Activated CD8-positive, alpha-beta memory T cell treated with anti-CD3 and anti-CD28 coated beads, Interleukin-2, amount 10 ng/mL, durations not matched to agents 7 days and 5 days (primary cell): ENCODE measurements at regions not wholly inside any gene's neighbourhood (a gene's known extent, or its start where the extent isn't known, plus 50 kb on each side); places are given as distances from the start of the nearest gene placed in this dataset.
"Not testable (repeated sequence)": the region's sequence is repeated elsewhere in the genome, so short reads cannot be mapped to it uniquely, and the experiment has no call there.

ENCODE experiments used
- ATAC-seq: fragments of 150-1000 bp; cut with Tn5 transposase; one replicate; pipeline ENCODE4 v1.10.0; 2021; ENCODE audit warnings: moderate library complexity
- CTCF ChIA-PET: fragments of 350-600 bp; sonication (Branson Sonifier 250); formaldehyde crosslinking; loops from one replicate; lab custom pipeline; 2021; ENCODE audit warnings: antibody characterized with exemption; lab: Charles Lee
- DNase-seq: peaks from one replicate; pipeline ENCODE4 v3.0.0-alpha.2; 2020
- H3K27ac Mint-ChIP-seq: one replicate; pipeline ENCODE4 v1.8.0; 2021; ENCODE audit warnings: mild to moderate bottlenecking, mixed read lengths
- H3K27me3 Mint-ChIP-seq: one replicate; pipeline ENCODE4 v1.8.0; 2021; ENCODE audit warnings: mixed read lengths
- H3K36me3 Mint-ChIP-seq: one replicate; pipeline ENCODE4 v1.8.0; 2021; ENCODE audit warnings: mild to moderate bottlenecking, mixed read lengths
- H3K4me1 Mint-ChIP-seq: one replicate; pipeline ENCODE4 v1.8.0; 2021; ENCODE audit warnings: mixed read lengths
- H3K4me3 Mint-ChIP-seq: one replicate; pipeline ENCODE4 v1.8.0; 2021; ENCODE audit warnings: mild to moderate bottlenecking, moderate library complexity, mixed read lengths
- H3K9me3 Mint-ChIP-seq: one replicate; pipeline ENCODE4 v1.8.0; 2022; ENCODE audit warnings: low read depth, mixed read lengths

DNA sequence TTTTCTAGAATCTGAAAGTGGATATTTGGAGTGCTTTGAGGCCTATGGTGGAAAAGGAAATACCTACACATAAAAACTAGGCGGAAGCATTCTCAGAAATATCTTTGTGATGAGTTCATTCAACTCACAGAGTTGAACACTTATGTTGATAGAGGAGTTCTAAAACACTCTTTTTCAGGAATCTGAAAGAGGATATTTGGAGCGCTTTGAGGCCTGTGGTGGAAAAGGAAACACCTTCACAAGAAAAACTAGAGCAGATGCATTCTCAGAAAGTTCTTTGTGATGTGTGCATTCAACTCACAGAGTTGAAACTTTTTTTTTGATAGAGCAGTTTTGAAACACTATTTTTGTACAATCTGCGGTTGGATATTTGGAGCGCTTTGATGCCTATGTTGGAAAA, 1250.0 kb upstream of the DEFB115 start:
- peak; percentile 36 for DNase-seq
- H3K4me1 Mint-ChIP-seq, H3K9me3 Mint-ChIP-seq, H3K4me3 Mint-ChIP-seq, H3K36me3 Mint-ChIP-seq, H3K27me3 Mint-ChIP-seq, ATAC-seq, CTCF ChIA-PET, H3K27ac Mint-ChIP-seq: not testable (repeated sequence)
